Kasumi-1 (cell line): ENCODE measurements at regions not wholly inside any gene's neighbourhood (a gene's known extent, or its start where the extent isn't known, plus 50 kb on each side); places are given as distances from the start of the nearest gene placed in this dataset.
"Not testable (repeated sequence)": the region's sequence is repeated elsewhere in the genome, so short reads cannot be mapped to it uniquely, and the experiment has no call there.

Experiments used
- DNase-seq, 2 experiments: peaks; one replicate each; lab custom pipeline; 2025; lab: John Stamatoyannopoulos, UW

GRCh38 chr12:82627799-82628198 lies 58.9 kb upstream of the TMTC2 start:
- peak; percentile 38 to 76 for DNase-seq

- not testable (repeated sequence) for DNase-seq
Measured at GRCh38 chr12:82634495-82635258, 52.0 kb upstream of the TMTC2 start.

GRCh38 chr12:82635263-82635662 lies 51.4 kb upstream of the TMTC2 start:
- no peak for DNase-seq
